Colonic mucosa (tissue), 4 donors: ENCODE measurements at regions not wholly inside any gene's neighbourhood (a gene's known extent, or its start where the extent isn't known, plus 50 kb on each side); places are given as distances from the start of the nearest gene placed in this dataset.

Experiments
- DNase-seq: peaks from one replicate; pipeline ENCODE4 v3.0.0-alpha.2; 2020
- H3K27ac ChIP-seq: fragments of 200-600 bp; one replicate; pipeline ENCODE4 v1.8.0; 2021
- H3K27me3 ChIP-seq: fragments of 200-600 bp; one replicate; pipeline ENCODE4 v1.8.0; 2021
- H3K36me3 ChIP-seq: fragments of 200-600 bp; one replicate; pipeline ENCODE4 v1.8.0; 2021
- H3K4me1 ChIP-seq: fragments of 200-600 bp; one replicate; pipeline ENCODE4 v1.8.0; 2021; ENCODE audit warnings: mild to moderate bottlenecking
- H3K4me3 ChIP-seq: fragments of 200-600 bp; one replicate; pipeline ENCODE4 v1.8.0; 2021
- H3K9ac ChIP-seq, 2 donors: one replicate each; pipeline ENCODE4 v1.7.0; 2013; ENCODE audit warnings: control low read depth in 2 of 2, low read depth in 2 of 2, low read length in 2 of 2
- H3K9me3 ChIP-seq: fragments of 200-600 bp; one replicate; pipeline ENCODE4 v1.8.0; 2021
- CTCF ChIP-seq: fragments of 200-600 bp; IDR thresholded peaks from one replicate; pipeline ENCODE4 v1.8.0; 2022; ENCODE audit warnings: antibody characterized with exemption, mild to moderate bottlenecking
- intact Hi-C: fragments of 100-400 bp; cut with DNase I; formaldehyde crosslinking; loops from one replicate; pipeline ENCODE4 v1.14.1; 2022
- donor health status: healthy.
- donor health status: DM: no; HTN: no; CAD: no.
- donor health status: DM: no; HTN: no; CAD: no.

- no peaks in the 10 kb centered on the region for H3K36me3 ChIP-seq
- no peak for TF ChIP-seq CTCF
- no peaks in the 10 kb centered on the region for H3K27me3 ChIP-seq
- no peaks in the 10 kb centered on the region for H3K9me3 ChIP-seq
- intact Hi-C loops = no loop called here
- H3K4me1 ChIP-seq = no peaks in the 10 kb centered on the region
- DNase-seq = no peak
- no peak overlapping the region for H3K4me3 ChIP-seq
- no peak overlapping the region for H3K27ac ChIP-seq
- no peak overlapping the region for H3K9ac ChIP-seq
These were observed 194.4 kb upstream of the PPFIA2 start for GRCh38 chr12:81953541-81953940.

- no peak for DNase-seq
- intact Hi-C loops = no loop called here
- H3K4me1 ChIP-seq = no peaks in the 10 kb centered on the region
- H3K36me3 ChIP-seq = no peaks in the 10 kb centered on the region
- no peak overlapping the region for H3K27ac ChIP-seq
- H3K9me3 ChIP-seq = no peaks in the 10 kb centered on the region
- H3K4me3 ChIP-seq = no peak overlapping the region
- TF ChIP-seq CTCF = no peak
- no peaks in the 10 kb centered on the region for H3K27me3 ChIP-seq
- no peak overlapping the region for H3K9ac ChIP-seq
These were observed 191.7 kb upstream of the PPFIA2 start for GRCh38 chr12:81950871-81951270.

GRCh38 chr12:81949841-81950308 lies 190.7 kb upstream of the PPFIA2 start:
- H3K27ac ChIP-seq = no peak overlapping the region
- no peaks in the 10 kb centered on the region for H3K27me3 ChIP-seq
- no peak for TF ChIP-seq CTCF
- H3K4me3 ChIP-seq = no peak overlapping the region
- no peaks in the 10 kb centered on the region for H3K4me1 ChIP-seq
- intact Hi-C loops = no loop called here
- no peaks in the 10 kb centered on the region for H3K9me3 ChIP-seq
- H3K9ac ChIP-seq = no peak overlapping the region
- DNase-seq = no peak
- H3K36me3 ChIP-seq = no peaks in the 10 kb centered on the region

GRCh38 chr12:81949416-81949815 lies 190.3 kb upstream of the PPFIA2 start:
- H3K27me3 ChIP-seq = no peaks in the 10 kb centered on the region
- intact Hi-C loops = no loop called here
- H3K9me3 ChIP-seq = no peaks in the 10 kb centered on the region
- no peak overlapping the region for H3K27ac ChIP-seq
- H3K36me3 ChIP-seq = no peaks in the 10 kb centered on the region
- H3K4me1 ChIP-seq = no peaks in the 10 kb centered on the region
- H3K9ac ChIP-seq = no peak overlapping the region
- no peak for DNase-seq
- no peak for TF ChIP-seq CTCF
- no peak overlapping the region for H3K4me3 ChIP-seq

GRCh38 chr12:81944886-81945285 lies 185.7 kb upstream of the PPFIA2 start:
- Histone ChIP-seq H3K9me3 (no peaks in the 10 kb centered on the region), H3K36me3 (no peaks in the 10 kb centered on the region), H3K27me3 (no peaks in the 10 kb centered on the region), H3K4me1 (no peaks in the 10 kb centered on the region), H3K27ac (no peak overlapping the region), H3K9ac (no peak overlapping the region), H3K4me3 (no peak overlapping the region)
- intact Hi-C loops = no loop called here
- TF ChIP-seq CTCF = no peak
- no peak for DNase-seq

GRCh38 chr12:81942594-81942993 lies 183.4 kb upstream of the PPFIA2 start:
- no peak for DNase-seq
- Histone ChIP-seq H3K9ac (no peak overlapping the region), H3K4me1 (no peaks in the 10 kb centered on the region), H3K36me3 (no peaks in the 10 kb centered on the region), H3K27ac (no peak overlapping the region), H3K27me3 (no peaks in the 10 kb centered on the region), H3K4me3 (no peak overlapping the region), H3K9me3 (no peaks in the 10 kb centered on the region)
- TF ChIP-seq CTCF = no peak
- intact Hi-C loops = no loop called here
